Activated T-cell treated with anti-CD3 and anti-CD28 coated beads, Interleukin-2, amount 50 U/mL, for 72 hours (primary cell): ENCODE measurements at regions not wholly inside any gene's neighbourhood (a gene's known extent, or its start where the extent isn't known, plus 50 kb on each side); places are given as distances from the start of the nearest gene placed in this dataset.
"Not testable (repeated sequence)": the region's sequence is repeated elsewhere in the genome, so short reads cannot be mapped to it uniquely, and the experiment has no call there.

Experiments used
- ATAC-seq, 2 donors: fragments of 150-1000 bp; cut with Tn5 transposase; replicated peaks in 1 of 2; 2 replicates each; pipeline ENCODE4 v1.10.0; 2021; ENCODE audit warnings: moderate library complexity in 2 of 2, mild to moderate bottlenecking in 1 of 2
- DNase-seq, 2 donors: peaks; one replicate each; pipeline ENCODE4 v3.0.0; 2021 to 2022; ENCODE audit warnings: mixed read lengths in 1 of 2
- H3K27ac Mint-ChIP-seq: one replicate; pipeline ENCODE4 v1.8.0; 2022; ENCODE audit warnings: mild to moderate bottlenecking, moderate library complexity, mixed read lengths
- H3K27me3 Mint-ChIP-seq: one replicate; pipeline ENCODE4 v1.8.0; 2022; ENCODE audit warnings: low read depth, mixed read lengths
- H3K36me3 Mint-ChIP-seq, 2 donors: one replicate each; pipeline ENCODE4 v1.8.0; 2022; ENCODE audit warnings: mixed read lengths in 2 of 2, mild to moderate bottlenecking in 1 of 2; ENCODE audit not compliant: insufficient read depth in 2 of 2
- H3K4me1 Mint-ChIP-seq: one replicate; pipeline ENCODE4 v1.8.0; 2022; ENCODE audit warnings: low read depth, mixed read lengths
- H3K4me3 Mint-ChIP-seq, 2 donors: one replicate each; pipeline ENCODE4 v1.8.0; 2022; ENCODE audit warnings: mild to moderate bottlenecking in 2 of 2, mixed read lengths in 2 of 2, moderate library complexity in 2 of 2
- H3K9me3 Mint-ChIP-seq, 2 donors: one replicate each; pipeline ENCODE4 v1.8.0; 2022; ENCODE audit warnings: mixed read lengths in 2 of 2

- Mint-ChIP-seq H3K36me3 (no peaks in the 10 kb centered on the region), H3K9me3 (peaks cover 2 to 5% of the 10 kb centered on the region in 2 donors), H3K4me1 (no peaks in the 10 kb centered on the region), H3K27me3 (no peaks in the 10 kb centered on the region), H3K27ac (no peak overlapping the region), H3K4me3 (no peak overlapping the region)
- no peak for DNase-seq
- no peak for ATAC-seq
These were observed 116.5 kb downstream of the SLITRK1 start for GRCh38 chr13:83765796-83766195.

- ATAC-seq (no peak), DNase-seq (no peak)
- Mint-ChIP-seq H3K36me3 (no peaks in the 10 kb centered on the region), H3K9me3 (peaks cover 6 to 7% of the 10 kb centered on the region in 2 donors), H3K4me1 (no peaks in the 10 kb centered on the region), H3K4me3 (no peak overlapping the region), H3K27ac (no peak overlapping the region), H3K27me3 (no peaks in the 10 kb centered on the region)
These were observed 120.6 kb downstream of the SLITRK1 start for GRCh38 chr13:83761631-83762030.

- H3K27ac Mint-ChIP-seq, H3K4me3 Mint-ChIP-seq, ATAC-seq: not testable (repeated sequence)
These were observed 127.1 kb downstream of the SLITRK1 start for GRCh38 chr13:83755210-83755609.

GRCh38 chr13:83753912-83754624 lies 128.2 kb downstream of the SLITRK1 start:
- no peaks in the 10 kb centered on the region for H3K36me3 Mint-ChIP-seq
- no peaks in the 10 kb centered on the region for H3K4me1 Mint-ChIP-seq
- H3K4me3 Mint-ChIP-seq, result no peak overlapping the region
- H3K9me3 Mint-ChIP-seq, result peaks cover 6 to 8% of the 10 kb centered on the region in 2 donors
- H3K27ac Mint-ChIP-seq, result no peak overlapping the region
- no peaks in the 10 kb centered on the region for H3K27me3 Mint-ChIP-seq
- ATAC-seq (no peak), DNase-seq (no peak)

More at GRCh38 chr13:83755210-83755609, 127.1 kb downstream of the SLITRK1 start:
- not testable (repeated sequence) for H3K4me1 Mint-ChIP-seq, H3K27me3 Mint-ChIP-seq, H3K36me3 Mint-ChIP-seq, DNase-seq
- peaks cover 9 to 11% of the 10 kb centered on the region in 2 donors for H3K9me3 Mint-ChIP-seq

GRCh38 chr13:83752141-83752540 lies 130.1 kb downstream of the SLITRK1 start:
- H3K27ac Mint-ChIP-seq, result no peak overlapping the region
- H3K27me3 Mint-ChIP-seq, result no peaks in the 10 kb centered on the region
- H3K36me3 Mint-ChIP-seq, result no peaks in the 10 kb centered on the region
- no peak for ATAC-seq
- no peak for DNase-seq
- H3K4me3 Mint-ChIP-seq, result no peak overlapping the region
- H3K9me3 Mint-ChIP-seq, result peaks cover 3 to 6% of the 10 kb centered on the region in 2 donors
- no peaks in the 10 kb centered on the region for H3K4me1 Mint-ChIP-seq

- Mint-ChIP-seq H3K27me3 (no peaks in the 10 kb centered on the region), H3K27ac (no peak overlapping the region), H3K4me1 (no peaks in the 10 kb centered on the region), H3K4me3 (no peak overlapping the region), H3K9me3 (no peaks in the 10 kb centered on the region), H3K36me3 (no peaks in the 10 kb centered on the region)
- ATAC-seq (no peak), DNase-seq (no peak)
These were observed 141.7 kb downstream of the SLITRK1 start for GRCh38 chr13:83740622-83741021.

- no peak overlapping the region for H3K27ac Mint-ChIP-seq
- no peaks in the 10 kb centered on the region for H3K4me1 Mint-ChIP-seq
- no peak overlapping the region for H3K4me3 Mint-ChIP-seq
- no peaks in the 10 kb centered on the region for H3K36me3 Mint-ChIP-seq
- no peak for ATAC-seq
- no peaks in the 10 kb centered on the region for H3K27me3 Mint-ChIP-seq
- DNase-seq, result no peak
- H3K9me3 Mint-ChIP-seq, result no peaks in the 10 kb centered on the region
These were observed 143.9 kb downstream of the SLITRK1 start for GRCh38 chr13:83738407-83738806.

GRCh38 chr13:83733293-83733692 lies 149.0 kb downstream of the SLITRK1 start:
- H3K4me1 Mint-ChIP-seq, result no peaks in the 10 kb centered on the region
- H3K27me3 Mint-ChIP-seq, result no peaks in the 10 kb centered on the region
- no peak overlapping the region for H3K4me3 Mint-ChIP-seq
- ATAC-seq (no peak), DNase-seq (no peak)
- no peaks in the 10 kb centered on the region for H3K36me3 Mint-ChIP-seq
- no peaks in the 10 kb centered on the region for H3K9me3 Mint-ChIP-seq
- no peak overlapping the region for H3K27ac Mint-ChIP-seq

- Mint-ChIP-seq H3K9me3 (no peaks in the 10 kb centered on the region), H3K27me3 (no peaks in the 10 kb centered on the region), H3K4me1 (no peaks in the 10 kb centered on the region), H3K27ac (no peak overlapping the region), H3K4me3 (no peak overlapping the region), H3K36me3 (no peaks in the 10 kb centered on the region)
- ATAC-seq, result no peak
- DNase-seq, result no peak
These were observed 149.5 kb downstream of the SLITRK1 start for GRCh38 chr13:83732755-83733154.

GRCh38 chr13:83731113-83731512 lies 151.2 kb downstream of the SLITRK1 start:
- Mint-ChIP-seq H3K4me1 (no peaks in the 10 kb centered on the region), H3K4me3 (no peak overlapping the region)
- no peak for ATAC-seq

GRCh38 chr13:83730674-83731073 lies 151.6 kb downstream of the SLITRK1 start:
- ATAC-seq, result no peak

More at GRCh38 chr13:83731113-83731512, 151.2 kb downstream of the SLITRK1 start:
- no peak for DNase-seq
- no peak overlapping the region for H3K27ac Mint-ChIP-seq
- H3K27me3 Mint-ChIP-seq, result no peaks in the 10 kb centered on the region
- no peaks in the 10 kb centered on the region for H3K36me3 Mint-ChIP-seq
- H3K9me3 Mint-ChIP-seq, result no peaks in the 10 kb centered on the region

GRCh38 chr13:83722443-83722842 lies 159.8 kb downstream of the SLITRK1 start:
- no peak for DNase-seq
- no peaks in the 10 kb centered on the region for H3K27me3 Mint-ChIP-seq
- H3K9me3 Mint-ChIP-seq, result no peaks in the 10 kb centered on the region
- H3K4me3 Mint-ChIP-seq, result no peak overlapping the region
- no peak overlapping the region for H3K27ac Mint-ChIP-seq
- ATAC-seq, result no peak
- no peaks in the 10 kb centered on the region for H3K36me3 Mint-ChIP-seq
- no peaks in the 10 kb centered on the region for H3K4me1 Mint-ChIP-seq

More at GRCh38 chr13:83730674-83731073, 151.6 kb downstream of the SLITRK1 start:
- DNase-seq, result no peak
- H3K4me3 Mint-ChIP-seq, result no peak overlapping the region
- no peaks in the 10 kb centered on the region for H3K36me3 Mint-ChIP-seq
- H3K4me1 Mint-ChIP-seq, result no peaks in the 10 kb centered on the region
- no peaks in the 10 kb centered on the region for H3K9me3 Mint-ChIP-seq
- H3K27ac Mint-ChIP-seq, result no peak overlapping the region
- H3K27me3 Mint-ChIP-seq, result no peaks in the 10 kb centered on the region

GRCh38 chr13:83716121-83716520 lies 166.2 kb downstream of the SLITRK1 start:
- DNase-seq, result no peak
- no peaks in the 10 kb centered on the region for H3K27me3 Mint-ChIP-seq
- H3K9me3 Mint-ChIP-seq, result no peaks in the 10 kb centered on the region
- no peak overlapping the region for H3K27ac Mint-ChIP-seq
- H3K4me3 Mint-ChIP-seq, result no peak overlapping the region
- H3K36me3 Mint-ChIP-seq, result no peaks in the 10 kb centered on the region
- no peak for ATAC-seq
- H3K4me1 Mint-ChIP-seq, result no peaks in the 10 kb centered on the region

- no peaks in the 10 kb centered on the region for H3K4me1 Mint-ChIP-seq
- H3K9me3 Mint-ChIP-seq, result peaks cover 0 to 4% of the 10 kb centered on the region in 2 donors
- no peaks in the 10 kb centered on the region for H3K27me3 Mint-ChIP-seq
These were observed 168.0 kb downstream of the SLITRK1 start for GRCh38 chr13:83714236-83714635.

More at GRCh38 chr13:83714236-83714635, 168.0 kb downstream of the SLITRK1 start:
- Mint-ChIP-seq H3K36me3 (no peaks in the 10 kb centered on the region), H3K27ac (no peak overlapping the region), H3K4me3 (no peak overlapping the region)
- no peak for ATAC-seq
- no peak for DNase-seq
